ENCODE measurements at regions not wholly inside any gene's neighbourhood (a gene's known extent, or its start where the extent isn't known, plus 50 kb on each side); places are given as distances from the start of the nearest gene placed in this dataset.

DNA sequence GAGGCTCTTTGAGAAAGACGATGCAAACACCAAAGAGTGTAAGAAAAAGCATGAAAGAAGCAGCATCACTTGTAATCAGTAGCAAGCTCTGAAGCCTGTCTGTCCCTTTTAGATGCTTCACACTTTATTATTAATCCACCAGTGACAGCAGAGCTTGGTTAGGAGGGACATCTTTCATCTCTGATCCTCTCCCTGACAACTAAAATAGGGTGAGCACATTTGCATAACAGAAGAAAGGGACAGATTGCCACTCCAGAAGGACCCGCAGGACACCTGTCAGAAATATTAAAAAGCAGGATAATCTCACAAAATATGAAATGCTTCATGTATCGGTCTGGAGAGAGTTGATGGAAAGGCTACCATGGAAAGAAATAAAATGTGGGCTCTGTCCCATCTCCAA, 71.4 kb upstream of the MAP1B start:
- Histone ChIP-seq H3K4me3 (ENCODE audit: low read length in 2 of 2) (no peak overlapping the region), H3K36me3 (replicated peaks in 1 of 2; ENCODE audit: control insufficient read depth in 2 of 2, insufficient read depth in 2 of 2, low read length in 2 of 2) (no peaks in the 10 kb centered on the region), H3K23ac (ENCODE audit: low read depth, low read length, poor library complexity) (no peak overlapping the region), H4K8ac (ENCODE audit: low read depth, low read length) (no peak overlapping the region), H3K14ac (ENCODE audit: low read length) (no peak overlapping the region), H3K27ac (replicated peaks; ENCODE audit: low read length) (no peak overlapping the region), H4K91ac (ENCODE audit: low read depth, low read length, poor library complexity) (no peak overlapping the region), H3K18ac (ENCODE audit: low read length) (no peak overlapping the region), H3K4me2 (ENCODE audit: insufficient read depth, low read length, poor library complexity, severe bottlenecking) (no peak overlapping the region), H3K4me1 (ENCODE audit: control insufficient read depth in 2 of 2, insufficient read depth in 1 of 2, low read depth in 1 of 2, low read length in 2 of 2) (peaks cover 47 to 48% of the 10 kb centered on the region in 2 donors), H3K27me3 (ENCODE audit: control insufficient read depth in 3 of 3, insufficient read depth in 3 of 3, low read depth in 1 of 3, low read length in 3 of 3) (no peaks in the 10 kb centered on the region), H3K9me3 (replicated peaks in 1 of 2; ENCODE audit: control insufficient read depth in 2 of 2, insufficient read depth in 1 of 2, low read depth in 1 of 2, low read length in 2 of 2) (no peaks in the 10 kb centered on the region), H2BK120ac (ENCODE audit: low read depth, low read length) (no peak overlapping the region), H2BK15ac (ENCODE audit: low read length) (no peak overlapping the region), H3K4ac (ENCODE audit: low read length) (no peak overlapping the region), H3K9ac (ENCODE audit: low read depth, low read length, poor library complexity) (no peak overlapping the region), H2BK12ac (ENCODE audit: low read length) (no peak overlapping the region), H3K79me1 (ENCODE audit: low read depth, low read length) (no peaks in the 10 kb centered on the region), H2AK5ac (ENCODE audit: low read depth, low read length) (no peak overlapping the region), H2AFZ (ENCODE audit: low read length) (peak overlapping the region; percentile 20), H2BK5ac (ENCODE audit: low read length) (no peak overlapping the region)
- no CpG with 5 or more reads among the region's 3 CpGs for WGBS, 2 donors (ENCODE audit: extremely low coverage in 2 of 2, insufficient read length in 2 of 2, insufficient replicate concordance in 1 of 2)
- DNase-seq (ENCODE audit: low spot score) = no peak

DNA sequence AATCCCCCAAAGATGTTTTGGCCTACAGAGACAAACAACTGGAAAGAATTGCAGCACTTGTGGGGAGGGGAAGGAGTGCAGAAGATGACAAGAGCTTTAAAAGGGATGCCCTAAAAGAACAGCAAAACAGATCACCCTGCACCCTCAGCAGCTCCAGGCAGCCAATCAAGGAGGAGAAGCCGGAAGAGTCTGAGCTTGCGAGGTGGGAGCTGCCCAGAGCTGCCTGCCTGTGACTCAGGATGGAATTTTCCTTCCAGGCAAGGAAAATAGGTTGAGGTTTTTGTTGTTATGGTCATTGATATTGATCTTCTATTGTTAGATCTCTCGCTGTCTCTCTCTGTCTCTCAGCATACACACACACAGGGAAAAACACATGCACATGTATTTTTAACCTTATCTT, 70.3 kb upstream of the MAP1B start:
- Histone ChIP-seq H3K14ac (ENCODE audit: low read length) (no peak overlapping the region), H2BK120ac (ENCODE audit: low read depth, low read length) (no peak overlapping the region), H3K9me3 (replicated peaks in 1 of 2; ENCODE audit: control insufficient read depth in 2 of 2, insufficient read depth in 1 of 2, low read depth in 1 of 2, low read length in 2 of 2) (no peaks in the 10 kb centered on the region), H3K4me2 (ENCODE audit: insufficient read depth, low read length, poor library complexity, severe bottlenecking) (no peak overlapping the region), H3K79me1 (ENCODE audit: low read depth, low read length) (no peaks in the 10 kb centered on the region), H2AK5ac (ENCODE audit: low read depth, low read length) (no peak overlapping the region), H2BK15ac (ENCODE audit: low read length) (no peak overlapping the region), H3K23ac (ENCODE audit: low read depth, low read length, poor library complexity) (no peak overlapping the region), H2BK5ac (ENCODE audit: low read length) (peak overlapping the region; percentile 30), H3K27ac (replicated peaks; ENCODE audit: low read length) (peak overlapping the region; percentile 67), H4K8ac (ENCODE audit: low read depth, low read length) (no peak overlapping the region), H3K36me3 (replicated peaks in 1 of 2; ENCODE audit: control insufficient read depth in 2 of 2, insufficient read depth in 2 of 2, low read length in 2 of 2) (no peaks in the 10 kb centered on the region), H3K9ac (ENCODE audit: low read depth, low read length, poor library complexity) (no peak overlapping the region), H3K4me1 (ENCODE audit: control insufficient read depth in 2 of 2, insufficient read depth in 1 of 2, low read depth in 1 of 2, low read length in 2 of 2) (peaks cover 41 to 44% of the 10 kb centered on the region in 2 donors), H4K91ac (ENCODE audit: low read depth, low read length, poor library complexity) (no peak overlapping the region), H3K4me3 (ENCODE audit: low read length in 2 of 2) (no peak overlapping the region), H3K27me3 (ENCODE audit: control insufficient read depth in 3 of 3, insufficient read depth in 3 of 3, low read depth in 1 of 3, low read length in 3 of 3) (no peaks in the 10 kb centered on the region), H2BK12ac (ENCODE audit: low read length) (no peak overlapping the region), H3K4ac (ENCODE audit: low read length) (no peak overlapping the region), H2AFZ (ENCODE audit: low read length) (peak overlapping the region; percentile 76), H3K18ac (ENCODE audit: low read length) (peak overlapping the region; percentile 76)
- DNase-seq (ENCODE audit: low spot score) = no peak
- WGBS, 2 donors (ENCODE audit: extremely low coverage in 2 of 2, insufficient read length in 2 of 2, insufficient replicate concordance in 1 of 2) = no CpG with 5 or more reads among the region's 3 CpGs

DNA sequence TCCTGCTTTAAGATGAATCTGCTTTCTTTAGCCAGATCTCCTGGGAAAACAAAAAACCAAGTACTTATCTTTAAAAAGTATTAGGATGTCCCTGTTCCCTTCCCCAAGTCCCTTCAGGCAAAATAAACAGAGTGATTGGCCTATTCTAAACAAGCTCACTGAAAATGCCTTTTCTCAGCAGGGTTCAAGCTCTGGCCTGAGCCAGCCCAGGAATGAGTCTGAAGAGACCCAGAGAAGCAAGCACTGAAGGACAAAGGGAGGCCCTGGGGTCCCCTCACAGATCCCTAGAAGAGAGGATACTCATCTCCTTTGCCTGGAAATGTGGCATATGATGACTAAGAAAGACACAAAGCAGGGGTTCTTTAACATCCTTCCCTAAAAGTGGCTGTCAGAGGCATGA, 66.8 kb upstream of the MAP1B start:
- Histone ChIP-seq H2AK5ac (ENCODE audit: low read depth, low read length) (no peak overlapping the region), H3K4me1 (ENCODE audit: control insufficient read depth in 2 of 2, insufficient read depth in 1 of 2, low read depth in 1 of 2, low read length in 2 of 2) (peaks cover 27 to 28% of the 10 kb centered on the region in 2 donors), H3K4me2 (ENCODE audit: insufficient read depth, low read length, poor library complexity, severe bottlenecking) (no peak overlapping the region), H3K14ac (ENCODE audit: low read length) (no peak overlapping the region), H3K27ac (replicated peaks; ENCODE audit: low read length) (peak overlapping the region; percentile 47), H4K91ac (ENCODE audit: low read depth, low read length, poor library complexity) (no peak overlapping the region), H3K27me3 (ENCODE audit: control insufficient read depth in 3 of 3, insufficient read depth in 3 of 3, low read depth in 1 of 3, low read length in 3 of 3) (no peaks in the 10 kb centered on the region), H2BK12ac (ENCODE audit: low read length) (no peak overlapping the region), H2BK5ac (ENCODE audit: low read length) (no peak overlapping the region), H2AFZ (ENCODE audit: low read length) (peak overlapping the region; percentile 66), H3K4ac (ENCODE audit: low read length) (no peak overlapping the region), H3K4me3 (ENCODE audit: low read length in 2 of 2) (no peak overlapping the region), H2BK15ac (ENCODE audit: low read length) (no peak overlapping the region), H3K36me3 (replicated peaks in 1 of 2; ENCODE audit: control insufficient read depth in 2 of 2, insufficient read depth in 2 of 2, low read length in 2 of 2) (no peaks in the 10 kb centered on the region), H4K8ac (ENCODE audit: low read depth, low read length) (no peak overlapping the region), H3K79me1 (ENCODE audit: low read depth, low read length) (no peaks in the 10 kb centered on the region), H3K18ac (ENCODE audit: low read length) (no peak overlapping the region), H3K23ac (ENCODE audit: low read depth, low read length, poor library complexity) (no peak overlapping the region), H3K9ac (ENCODE audit: low read depth, low read length, poor library complexity) (no peak overlapping the region), H3K9me3 (replicated peaks in 1 of 2; ENCODE audit: control insufficient read depth in 2 of 2, insufficient read depth in 1 of 2, low read depth in 1 of 2, low read length in 2 of 2) (no peaks in the 10 kb centered on the region), H2BK120ac (ENCODE audit: low read depth, low read length) (no peak overlapping the region)
- DNase-seq (ENCODE audit: low spot score) = no peak

DNA sequence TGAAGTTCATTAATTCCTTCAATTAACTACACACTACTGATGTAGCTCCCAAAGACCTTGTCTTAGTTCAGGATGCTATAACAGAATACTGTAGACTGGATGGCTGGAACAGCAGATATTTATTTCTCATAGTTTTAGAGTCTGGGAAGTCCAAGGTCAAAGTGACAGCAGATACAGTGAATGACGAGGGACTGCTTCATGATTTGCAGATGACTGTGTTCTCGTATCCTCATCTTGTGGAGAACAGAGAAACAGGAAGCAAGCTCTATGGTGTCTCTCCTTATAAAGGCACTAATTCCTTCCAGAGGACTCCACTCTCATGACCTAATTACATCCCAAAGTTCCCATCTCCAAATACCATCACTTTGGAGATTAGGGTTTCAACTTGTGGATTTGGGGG, 65.6 kb upstream of the MAP1B start:
- no peak overlapping the region for H2BK12ac ChIP-seq (ENCODE audit: low read length)
- H3K4me2 ChIP-seq (ENCODE audit: insufficient read depth, low read length, poor library complexity, severe bottlenecking) = no peak overlapping the region
- no peak overlapping the region for H3K9ac ChIP-seq (ENCODE audit: low read depth, low read length, poor library complexity)
- H2AFZ ChIP-seq (ENCODE audit: low read length) = no peak overlapping the region
- no peak for DNase-seq (ENCODE audit: low spot score)
- H4K8ac ChIP-seq (ENCODE audit: low read depth, low read length) = no peak overlapping the region
- H2BK15ac ChIP-seq (ENCODE audit: low read length) = no peak overlapping the region
- H3K14ac ChIP-seq (ENCODE audit: low read length) = no peak overlapping the region
- H3K4ac ChIP-seq (ENCODE audit: low read length) = no peak overlapping the region
- H3K36me3 ChIP-seq (replicated peaks in 1 of 2; ENCODE audit: control insufficient read depth in 2 of 2, insufficient read depth in 2 of 2, low read length in 2 of 2) = no peaks in the 10 kb centered on the region
- H3K9me3 ChIP-seq (replicated peaks in 1 of 2; ENCODE audit: control insufficient read depth in 2 of 2, insufficient read depth in 1 of 2, low read depth in 1 of 2, low read length in 2 of 2) = no peaks in the 10 kb centered on the region
- no peak overlapping the region for H3K23ac ChIP-seq (ENCODE audit: low read depth, low read length, poor library complexity)
- no peak overlapping the region for H2BK5ac ChIP-seq (ENCODE audit: low read length)
- peaks cover 17% of the 10 kb centered on the region in 2 donors for H3K4me1 ChIP-seq (ENCODE audit: control insufficient read depth in 2 of 2, insufficient read depth in 1 of 2, low read depth in 1 of 2, low read length in 2 of 2)
- H4K91ac ChIP-seq (ENCODE audit: low read depth, low read length, poor library complexity) = no peak overlapping the region
- no peak overlapping the region for H2AK5ac ChIP-seq (ENCODE audit: low read depth, low read length)
- no peaks in the 10 kb centered on the region for H3K79me1 ChIP-seq (ENCODE audit: low read depth, low read length)
- no peak overlapping the region for H3K4me3 ChIP-seq (ENCODE audit: low read length in 2 of 2)
- H3K27ac ChIP-seq (replicated peaks; ENCODE audit: low read length) = no peak overlapping the region
- H3K27me3 ChIP-seq (ENCODE audit: control insufficient read depth in 3 of 3, insufficient read depth in 3 of 3, low read depth in 1 of 3, low read length in 3 of 3) = no peaks in the 10 kb centered on the region
- no peak overlapping the region for H3K18ac ChIP-seq (ENCODE audit: low read length)
- H2BK120ac ChIP-seq (ENCODE audit: low read depth, low read length) = no peak overlapping the region
- no CpG with 5 or more reads among the region's 2 CpGs for WGBS, 2 donors (ENCODE audit: extremely low coverage in 2 of 2, insufficient read length in 2 of 2, insufficient replicate concordance in 1 of 2)
